Loucy (cell line): ENCODE measurements at regions not wholly inside any gene's neighbourhood (a gene's known extent, or its start where the extent isn't known, plus 50 kb on each side); places are given as distances from the start of the nearest gene placed in this dataset.

ENCODE experiments used
- H2AFZ ChIP-seq: fragments of 200-600 bp; sonication (generic); 2 replicates; pipeline ENCODE4 v1.6.0; 2016; ENCODE audit warnings: antibody characterized with exemption, mild to moderate bottlenecking, low read length, moderate library complexity
- H3F3A ChIP-seq: fragments of 200-600 bp; 2 replicates; pipeline ENCODE4 v1.6.0; 2016; ENCODE audit warnings: antibody characterized with exemption, low read depth, mild to moderate bottlenecking
- H3K27me3 ChIP-seq: fragments of 200-600 bp; sonication (generic); 2 replicates; pipeline ENCODE4 v1.6.1; 2014; ENCODE audit warnings: low read length, mild to moderate bottlenecking; ENCODE audit not compliant: insufficient read depth, poor library complexity, severe bottlenecking
- H3K36me3 ChIP-seq: fragments of 200-600 bp; sonication (generic); 2 replicates; pipeline ENCODE4 v1.6.1; 2016; ENCODE audit warnings: low read length; ENCODE audit not compliant: insufficient read depth
- H3K4me1 ChIP-seq: fragments of 200-600 bp; sonication (generic); 2 replicates; pipeline ENCODE4 v1.5.1; 2014; ENCODE audit warnings: low read length, mild to moderate bottlenecking; ENCODE audit not compliant: insufficient read depth, poor library complexity, severe bottlenecking
- H3K4me2 ChIP-seq: fragments of 200-600 bp; sonication (generic); 2 replicates; pipeline ENCODE4 v1.6.0; 2014; ENCODE audit warnings: antibody characterized with exemption, low read length, low read depth, mild to moderate bottlenecking; ENCODE audit not compliant: poor library complexity, severe bottlenecking
- H3K4me3 ChIP-seq: fragments of 200-600 bp; sonication (generic); 2 replicates; pipeline ENCODE4 v1.5.1; 2014; ENCODE audit warnings: low read length, mild to moderate bottlenecking, mixed read lengths; ENCODE audit not compliant: poor library complexity, severe bottlenecking
- H3K79me2 ChIP-seq: fragments of 200-600 bp; sonication (generic); 2 replicates; pipeline ENCODE4 v1.6.1; 2014; ENCODE audit warnings: low read length; ENCODE audit not compliant: insufficient read depth
- H3K9ac ChIP-seq: fragments of 200-600 bp; sonication (generic); 2 replicates; pipeline ENCODE4 v1.6.0; 2014; ENCODE audit warnings: mild to moderate bottlenecking, low read depth, low read length, moderate library complexity; ENCODE audit not compliant: poor library complexity, severe bottlenecking
- H3K9me2 ChIP-seq: fragments of 200-600 bp; sonication (generic); replicated peaks from 2 replicates; pipeline ENCODE4 v1.6.1; 2016; ENCODE audit warnings: low read depth, low read length, mixed read lengths
- H3K9me3 ChIP-seq: fragments of 200-600 bp; sonication (generic); 2 replicates; pipeline ENCODE4 v1.6.1; 2014; ENCODE audit warnings: mild to moderate bottlenecking, antibody characterized with exemption, low read length, low read depth; ENCODE audit not compliant: insufficient read depth
- H4K20me1 ChIP-seq: fragments of 200-600 bp; sonication (generic); 2 replicates; pipeline ENCODE4 v1.6.0; 2014; ENCODE audit warnings: antibody characterized with exemption, low read length, mild to moderate bottlenecking; ENCODE audit not compliant: insufficient read depth, poor library complexity, severe bottlenecking
- CTCF ChIP-seq: fragments of 200-600 bp; sonication (generic); conservative IDR thresholded peaks from 2 replicates; pipeline ENCODE4 v1.5.1; 2014; ENCODE audit warnings: mild to moderate bottlenecking, antibody characterized with exemption, low read length
- EZH2phosphoT487 ChIP-seq: fragments of 200-600 bp; IDR thresholded peaks from 2 replicates; pipeline ENCODE4 v1.6.1; 2018; ENCODE audit warnings: antibody characterized with exemption, mild to moderate bottlenecking, moderate library complexity, borderline replicate concordance

- H3K4me1 ChIP-seq, result no peaks in the 10 kb centered on the region
- no peak overlapping the region for H3K4me2 ChIP-seq
- H3K4me3 ChIP-seq, result no peak overlapping the region
- H3K9me2 ChIP-seq, result no peaks in the 10 kb centered on the region
- TF ChIP-seq EZH2phosphoT487, result no peak
- TF ChIP-seq CTCF, result no peak
- H3K9ac ChIP-seq, result no peak overlapping the region
- H3K36me3 ChIP-seq, result no peaks in the 10 kb centered on the region
- H3K9me3 ChIP-seq, result no peaks in the 10 kb centered on the region
- no peaks in the 10 kb centered on the region for H3K79me2 ChIP-seq
- H4K20me1 ChIP-seq, result no peaks in the 10 kb centered on the region
- H3F3A ChIP-seq, result no peaks in the 10 kb centered on the region
- H2AFZ ChIP-seq, result no peak overlapping the region
- H3K27me3 ChIP-seq, result no peaks in the 10 kb centered on the region
Observed at GRCh38 chr21:22345624-22346023, 1347.4 kb downstream of the NCAM2 start.

- no peaks in the 10 kb centered on the region for H3F3A ChIP-seq
- TF ChIP-seq CTCF (no peak), EZH2phosphoT487 (no peak)
Observed at GRCh38 chr21:22346576-22346975, 1348.4 kb downstream of the NCAM2 start.

GRCh38 chr21:22351076-22351475 is 1352.9 kb downstream of the NCAM2 start:
- H3F3A ChIP-seq, result no peaks in the 10 kb centered on the region
- H3K4me1 ChIP-seq, result no peaks in the 10 kb centered on the region
- no peaks in the 10 kb centered on the region for H3K9me3 ChIP-seq
- no peak overlapping the region for H3K9ac ChIP-seq
- TF ChIP-seq EZH2phosphoT487 (no peak), CTCF (no peak)
- no peaks in the 10 kb centered on the region for H3K79me2 ChIP-seq
- no peaks in the 10 kb centered on the region for H3K36me3 ChIP-seq
- no peak overlapping the region for H3K4me3 ChIP-seq
- H3K4me2 ChIP-seq, result no peak overlapping the region
- no peaks in the 10 kb centered on the region for H4K20me1 ChIP-seq
- H3K27me3 ChIP-seq, result no peaks in the 10 kb centered on the region
- no peaks in the 10 kb centered on the region for H3K9me2 ChIP-seq
- no peak overlapping the region for H2AFZ ChIP-seq

More at GRCh38 chr21:22346576-22346975, 1348.4 kb downstream of the NCAM2 start:
- H3K4me1 ChIP-seq, result no peaks in the 10 kb centered on the region
- no peak overlapping the region for H2AFZ ChIP-seq
- no peaks in the 10 kb centered on the region for H3K79me2 ChIP-seq
- no peaks in the 10 kb centered on the region for H3K9me3 ChIP-seq
- no peaks in the 10 kb centered on the region for H3K9me2 ChIP-seq
- no peaks in the 10 kb centered on the region for H3K27me3 ChIP-seq
- H3K9ac ChIP-seq, result no peak overlapping the region
- no peaks in the 10 kb centered on the region for H3K36me3 ChIP-seq
- no peak overlapping the region for H3K4me2 ChIP-seq
- no peaks in the 10 kb centered on the region for H4K20me1 ChIP-seq
- no peak overlapping the region for H3K4me3 ChIP-seq
